CD8-positive, alpha-beta memory T cell (primary cell): ENCODE measurements at regions not wholly inside any gene's neighbourhood (a gene's known extent, or its start where the extent isn't known, plus 50 kb on each side); places are given as distances from the start of the nearest gene placed in this dataset.
"Not testable (repeated sequence)": the region's sequence is repeated elsewhere in the genome, so short reads cannot be mapped to it uniquely, and the experiment has no call there.

Experiments
- CTCF ChIA-PET: fragments of 350-600 bp; sonication (Branson Sonifier 250); formaldehyde crosslinking; loops from one replicate; lab custom pipeline; 2021; ENCODE audit warnings: antibody characterized with exemption; lab: Charles Lee
- POLR2A ChIA-PET: fragments of 350-600 bp; sonication (Branson Sonifier 250); formaldehyde crosslinking; loops from one replicate; lab custom pipeline; 2021; ENCODE audit warnings: antibody characterized with exemption; lab: Charles Lee
- DNase-seq, 5 donors: peaks; one replicate each; pipeline versions ENCODE4 v3.0.0 to v3.0.0-alpha.2; 2020 to 2022; ENCODE audit warnings: mixed read lengths in 1 of 5
- H3K27ac ChIP-seq: one replicate; pipeline ENCODE4 v1.7.0; 2013; ENCODE audit warnings: low read depth, mild to moderate bottlenecking, low read length, moderate library complexity
- H3K27me3 ChIP-seq: 2 replicates; pipeline ENCODE4 v1.7.0; 2013; ENCODE audit warnings: low read length, mild to moderate bottlenecking; ENCODE audit not compliant: insufficient read depth, poor library complexity, severe bottlenecking
- H3K36me3 ChIP-seq: 2 replicates; pipeline ENCODE4 v1.7.0; 2013; ENCODE audit warnings: mild to moderate bottlenecking, low read length, moderate library complexity; ENCODE audit not compliant: insufficient read depth
- H3K4me1 ChIP-seq: 2 replicates; pipeline ENCODE4 v1.7.0; 2013; ENCODE audit warnings: mild to moderate bottlenecking, low read length, moderate library complexity; ENCODE audit not compliant: insufficient read depth
- H3K4me3 ChIP-seq: 2 replicates; pipeline ENCODE4 v1.7.0; 2013; ENCODE audit warnings: mild to moderate bottlenecking, low read length
- H3K9me3 ChIP-seq: 2 replicates; pipeline ENCODE4 v1.7.0; 2013; ENCODE audit warnings: mild to moderate bottlenecking, low read length
- H3K27ac Mint-ChIP-seq, 8 donors: one replicate each; pipeline ENCODE4 v1.8.0; 2020 to 2021; ENCODE audit warnings: mixed read lengths in 8 of 8, mild to moderate bottlenecking in 6 of 8, inconsistent platforms in 3 of 8, moderate library complexity in 3 of 8
- H3K27me3 Mint-ChIP-seq, 2 donors: one replicate each; pipeline ENCODE4 v1.8.0; 2020 to 2021; ENCODE audit warnings: mixed read lengths in 2 of 2, mild to moderate bottlenecking in 1 of 2, moderate library complexity in 1 of 2
- H3K36me3 Mint-ChIP-seq, 3 donors: one replicate each; pipeline ENCODE4 v1.8.0; 2020 to 2021; ENCODE audit warnings: mixed read lengths in 3 of 3, inconsistent platforms in 1 of 3, mild to moderate bottlenecking in 1 of 3
- H3K4me1 Mint-ChIP-seq, 3 donors: one replicate each; pipeline ENCODE4 v1.8.0; 2020 to 2021; ENCODE audit warnings: mixed read lengths in 3 of 3, inconsistent platforms in 1 of 3, mild to moderate bottlenecking in 1 of 3
- H3K4me3 Mint-ChIP-seq, 7 donors: one replicate each; pipeline ENCODE4 v1.8.0; 2020 to 2021; ENCODE audit warnings: mixed read lengths in 7 of 7, mild to moderate bottlenecking in 6 of 7, moderate library complexity in 4 of 7, inconsistent platforms in 2 of 7
- H3K9me3 Mint-ChIP-seq, 5 donors: one replicate each; pipeline ENCODE4 v1.8.0; 2020 to 2022; ENCODE audit warnings: mixed read lengths in 5 of 5, mild to moderate bottlenecking in 3 of 5, moderate library complexity in 2 of 5, inconsistent platforms in 1 of 5

- Mint-ChIP-seq H3K27me3 (no peaks in the 10 kb centered on the region), H3K27ac (no peak overlapping the region), H3K9me3 (peaks cover 0 to 24% (median 4%) of the 10 kb centered on the region in 5 donors), H3K36me3 (no peaks in the 10 kb centered on the region), H3K4me3 (no peak overlapping the region), H3K4me1 (no peaks in the 10 kb centered on the region)
- Histone ChIP-seq H3K36me3 (no peaks in the 10 kb centered on the region), H3K9me3 (no peaks in the 10 kb centered on the region), H3K4me3 (no peak overlapping the region), H3K27ac (no peak overlapping the region), H3K4me1 (no peaks in the 10 kb centered on the region), H3K27me3 (no peaks in the 10 kb centered on the region)
- CTCF ChIA-PET, result no interaction called here
- no peak for DNase-seq
- POLR2A ChIA-PET, result no interaction called here
Measured at GRCh38 chr7:9709216-9709615, 1264.5 kb upstream of the PHF14 start.

- no peak overlapping the region for H3K4me3 Mint-ChIP-seq
- no peaks in the 10 kb centered on the region for H3K9me3 ChIP-seq
- H3K4me3 ChIP-seq, result no peak overlapping the region
- no peaks in the 10 kb centered on the region for H3K4me1 ChIP-seq
- no peaks in the 10 kb centered on the region for H3K27me3 ChIP-seq
- ChIA-PET POLR2A (no interaction called here), CTCF (no interaction called here)
- no peak overlapping the region for H3K27ac Mint-ChIP-seq
- no peaks in the 10 kb centered on the region for H3K4me1 Mint-ChIP-seq
- no peaks in the 10 kb centered on the region for H3K36me3 ChIP-seq
- H3K36me3 Mint-ChIP-seq, result no peaks in the 10 kb centered on the region
- no peak overlapping the region for H3K27ac ChIP-seq
- no peaks in the 10 kb centered on the region for H3K27me3 Mint-ChIP-seq
- peaks cover 0 to 15% (median 6%) of the 10 kb centered on the region in 5 donors for H3K9me3 Mint-ChIP-seq
- no peak for DNase-seq
Measured at GRCh38 chr7:9711259-9711918, 1262.3 kb upstream of the PHF14 start.

- no peaks in the 10 kb centered on the region for H3K36me3 ChIP-seq
- ChIA-PET POLR2A (no interaction called here), CTCF (no interaction called here)
- no peak overlapping the region for H3K27ac Mint-ChIP-seq
- H3K9me3 ChIP-seq, result no peaks in the 10 kb centered on the region
- H3K4me3 Mint-ChIP-seq, result no peak overlapping the region
- H3K27me3 Mint-ChIP-seq, result no peaks in the 10 kb centered on the region
- no peak overlapping the region for H3K27ac ChIP-seq
- H3K36me3 Mint-ChIP-seq, result no peaks in the 10 kb centered on the region
- H3K27me3 ChIP-seq, result no peaks in the 10 kb centered on the region
- no peaks in the 10 kb centered on the region for H3K4me1 Mint-ChIP-seq
- peaks cover 3 to 14% (median 9%) of the 10 kb centered on the region in 5 donors for H3K9me3 Mint-ChIP-seq
- H3K4me3 ChIP-seq, result no peak overlapping the region
- no peak for DNase-seq
- no peaks in the 10 kb centered on the region for H3K4me1 ChIP-seq
Measured at GRCh38 chr7:9718071-9718661, 1255.5 kb upstream of the PHF14 start.

GRCh38 chr7:9719303-9719702 is 1254.4 kb upstream of the PHF14 start:
- Histone ChIP-seq H3K36me3 (no peaks in the 10 kb centered on the region), H3K4me1 (no peaks in the 10 kb centered on the region), H3K4me3 (no peak overlapping the region), H3K27me3 (no peaks in the 10 kb centered on the region), H3K9me3 (no peaks in the 10 kb centered on the region), H3K27ac (no peak overlapping the region)
- POLR2A ChIA-PET, result no interaction called here
- H3K4me3 Mint-ChIP-seq, result no peak overlapping the region
- H3K27ac Mint-ChIP-seq, result no peak overlapping the region
- H3K36me3 Mint-ChIP-seq, result no peaks in the 10 kb centered on the region
- DNase-seq, result no peak
- H3K4me1 Mint-ChIP-seq, result no peaks in the 10 kb centered on the region
- CTCF ChIA-PET, result no interaction called here
- H3K9me3 Mint-ChIP-seq, result peaks cover 3 to 18% (median 9%) of the 10 kb centered on the region in 5 donors
- H3K27me3 Mint-ChIP-seq, result no peaks in the 10 kb centered on the region

- H3K4me3 Mint-ChIP-seq, result no peak overlapping the region
- no peak overlapping the region for H3K4me3 ChIP-seq
- no peak overlapping the region for H3K27ac ChIP-seq
- H3K4me1 Mint-ChIP-seq, result no peaks in the 10 kb centered on the region
- H3K36me3 Mint-ChIP-seq, result no peaks in the 10 kb centered on the region
- DNase-seq, result no peak
- H3K27ac Mint-ChIP-seq, result no peak overlapping the region
- CTCF ChIA-PET, result no interaction called here
- H3K36me3 ChIP-seq, result no peaks in the 10 kb centered on the region
- H3K27me3 Mint-ChIP-seq, result no peaks in the 10 kb centered on the region
- H3K9me3 ChIP-seq, result no peaks in the 10 kb centered on the region
- POLR2A ChIA-PET, result no interaction called here
- no peaks in the 10 kb centered on the region for H3K27me3 ChIP-seq
- peaks cover 3 to 22% (median 8%) of the 10 kb centered on the region in 5 donors for H3K9me3 Mint-ChIP-seq
- no peaks in the 10 kb centered on the region for H3K4me1 ChIP-seq
Measured at GRCh38 chr7:9719721-9720120, 1254.0 kb upstream of the PHF14 start.

GRCh38 chr7:9725940-9726663 is 1247.6 kb upstream of the PHF14 start:
- CTCF ChIA-PET, H3K27me3 Mint-ChIP-seq, H3K27ac ChIP-seq, POLR2A ChIA-PET, DNase-seq, H3K36me3 Mint-ChIP-seq, H3K27me3 ChIP-seq, H3K4me3 Mint-ChIP-seq, H3K9me3 ChIP-seq, H3K4me3 ChIP-seq, H3K36me3 ChIP-seq, H3K4me1 Mint-ChIP-seq, H3K4me1 ChIP-seq, H3K9me3 Mint-ChIP-seq, H3K27ac Mint-ChIP-seq: not testable (repeated sequence)

- H3K36me3 Mint-ChIP-seq, H3K27me3 Mint-ChIP-seq, H3K36me3 ChIP-seq, H3K9me3 Mint-ChIP-seq, H3K4me1 ChIP-seq, H3K4me1 Mint-ChIP-seq, H3K9me3 ChIP-seq, POLR2A ChIA-PET, CTCF ChIA-PET, H3K27me3 ChIP-seq, H3K27ac ChIP-seq, H3K4me3 ChIP-seq, H3K4me3 Mint-ChIP-seq, H3K27ac Mint-ChIP-seq, DNase-seq: not testable (repeated sequence)
Measured at GRCh38 chr7:9726811-9727210, 1246.9 kb upstream of the PHF14 start.

- CTCF ChIA-PET, H3K4me1 Mint-ChIP-seq, H3K27me3 Mint-ChIP-seq, H3K36me3 Mint-ChIP-seq, H3K9me3 Mint-ChIP-seq, H3K9me3 ChIP-seq, H3K4me3 Mint-ChIP-seq, H3K4me1 ChIP-seq, H3K36me3 ChIP-seq, POLR2A ChIA-PET, DNase-seq, H3K27me3 ChIP-seq, H3K27ac Mint-ChIP-seq, H3K4me3 ChIP-seq, H3K27ac ChIP-seq: not testable (repeated sequence)
Measured at GRCh38 chr7:9727467-9727869, 1246.2 kb upstream of the PHF14 start.
